Lower leg skin (tissue), 3 donors: ENCODE measurements at regions not wholly inside any gene's neighbourhood (a gene's known extent, or its start where the extent isn't known, plus 50 kb on each side); places are given as distances from the start of the nearest gene placed in this dataset.

Experiments
- CTCF ChIP-seq, 3 donors: fragments of 450-650 bp; IDR thresholded peaks; one replicate each; pipeline ENCODE4 v1.5.1; 2016; ENCODE audit warnings: antibody characterized with exemption in 3 of 3, mild to moderate bottlenecking in 3 of 3, moderate library complexity in 2 of 3
- POLR2A ChIP-seq, 2 donors: fragments of 450-650 bp; IDR thresholded peaks; one replicate each; pipeline ENCODE4 v1.6.1; 2016 to 2017; ENCODE audit warnings: antibody characterized with exemption in 2 of 2, mild to moderate bottlenecking in 1 of 2, moderate library complexity in 1 of 2

DNA sequence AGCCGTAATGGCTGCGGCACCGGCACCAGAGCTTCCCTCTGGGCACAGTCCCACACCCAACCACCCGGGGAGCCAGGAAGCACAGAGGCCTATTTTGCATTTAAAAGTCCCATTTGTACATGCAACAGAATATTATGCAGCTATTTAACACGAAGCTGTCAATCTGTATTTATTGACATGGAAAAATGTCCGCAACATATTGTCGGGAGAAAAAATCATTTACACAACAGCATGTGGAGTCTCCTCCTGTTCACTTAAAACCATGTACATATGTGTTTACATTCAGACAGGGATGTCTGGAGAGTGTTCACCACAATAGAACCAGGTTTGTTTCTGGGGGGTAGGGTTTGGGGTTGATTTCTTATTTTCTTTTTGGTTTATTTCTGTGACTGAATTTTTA is 63.4 kb upstream of the GRIK3 start:
- TF ChIP-seq CTCF (IDR thresholded peaks at IDR 0.05): no peak
- no peak for TF ChIP-seq POLR2A (IDR thresholded peaks at IDR 0.05)
